Muscle layer of duodenum (tissue), 2 donors: ENCODE measurements at regions not wholly inside any gene's neighbourhood (a gene's known extent, or its start where the extent isn't known, plus 50 kb on each side); places are given as distances from the start of the nearest gene placed in this dataset.

Experiments used
- H3K27ac ChIP-seq: one replicate; pipeline ENCODE4 v1.7.0; 2013; ENCODE audit warnings: mild to moderate bottlenecking, low read length
- H3K27me3 ChIP-seq: one replicate; pipeline ENCODE4 v1.7.0; 2013; ENCODE audit warnings: low read depth, mild to moderate bottlenecking, control low read depth, low read length
- H3K36me3 ChIP-seq, 2 donors: one replicate each; pipeline ENCODE4 v1.7.0; 2013; ENCODE audit warnings: low read length in 2 of 2, control low read depth in 1 of 2, mild to moderate bottlenecking in 1 of 2; ENCODE audit not compliant: insufficient read depth in 2 of 2, control insufficient read depth in 1 of 2
- H3K4me1 ChIP-seq, 2 donors: one replicate each; pipeline ENCODE4 v1.7.0; 2013; ENCODE audit warnings: low read length in 2 of 2, mild to moderate bottlenecking in 2 of 2, control low read depth in 1 of 2, moderate library complexity in 1 of 2; ENCODE audit not compliant: insufficient read depth in 2 of 2, control insufficient read depth in 1 of 2
- H3K4me3 ChIP-seq, 2 donors: one replicate each; pipeline ENCODE4 v1.7.0; 2013; ENCODE audit warnings: low read length in 2 of 2, low read depth in 1 of 2, mild to moderate bottlenecking in 1 of 2
- H3K9me3 ChIP-seq, 2 donors: one replicate each; pipeline ENCODE4 v1.7.0; 2013; ENCODE audit warnings: low read length in 2 of 2, control low read depth in 1 of 2, mild to moderate bottlenecking in 1 of 2; ENCODE audit not compliant: control insufficient read depth in 1 of 2
- donor health status: healthy.

GRCh38 chr5:1933364-1934055 lies 50.8 kb upstream of the IRX4 start:
- peaks cover 0 to 4% of the 10 kb centered on the region in 2 donors for H3K9me3 ChIP-seq
- H3K27me3 ChIP-seq: peaks cover 13% of the 10 kb centered on the region
- no peak overlapping the region for H3K27ac ChIP-seq
- no peak overlapping the region for H3K4me3 ChIP-seq
- H3K4me1 ChIP-seq: peaks cover 0 to 14% of the 10 kb centered on the region in 2 donors
- H3K36me3 ChIP-seq: peaks cover 0 to 8% of the 10 kb centered on the region in 2 donors
